WI38 (cell line): ENCODE measurements at regions not wholly inside any gene's neighbourhood (a gene's known extent, or its start where the extent isn't known, plus 50 kb on each side); places are given as distances from the start of the nearest gene placed in this dataset.

Experiments used
- H3K4me3 ChIP-seq: 2 replicates; pipeline ENCODE4 v1.5.1; 2011; ENCODE audit warnings: low read depth, mild to moderate bottlenecking, control low read depth, low read length
- TF ChIP-seq, protein P1 (sequence below): IDR thresholded peaks from 2 replicates; pipeline ENCODE4 v1.5.1; 2012; ENCODE audit warnings: low read depth, mild to moderate bottlenecking, control low read depth, low read length

- TF ChIP-seq, protein P1, sequence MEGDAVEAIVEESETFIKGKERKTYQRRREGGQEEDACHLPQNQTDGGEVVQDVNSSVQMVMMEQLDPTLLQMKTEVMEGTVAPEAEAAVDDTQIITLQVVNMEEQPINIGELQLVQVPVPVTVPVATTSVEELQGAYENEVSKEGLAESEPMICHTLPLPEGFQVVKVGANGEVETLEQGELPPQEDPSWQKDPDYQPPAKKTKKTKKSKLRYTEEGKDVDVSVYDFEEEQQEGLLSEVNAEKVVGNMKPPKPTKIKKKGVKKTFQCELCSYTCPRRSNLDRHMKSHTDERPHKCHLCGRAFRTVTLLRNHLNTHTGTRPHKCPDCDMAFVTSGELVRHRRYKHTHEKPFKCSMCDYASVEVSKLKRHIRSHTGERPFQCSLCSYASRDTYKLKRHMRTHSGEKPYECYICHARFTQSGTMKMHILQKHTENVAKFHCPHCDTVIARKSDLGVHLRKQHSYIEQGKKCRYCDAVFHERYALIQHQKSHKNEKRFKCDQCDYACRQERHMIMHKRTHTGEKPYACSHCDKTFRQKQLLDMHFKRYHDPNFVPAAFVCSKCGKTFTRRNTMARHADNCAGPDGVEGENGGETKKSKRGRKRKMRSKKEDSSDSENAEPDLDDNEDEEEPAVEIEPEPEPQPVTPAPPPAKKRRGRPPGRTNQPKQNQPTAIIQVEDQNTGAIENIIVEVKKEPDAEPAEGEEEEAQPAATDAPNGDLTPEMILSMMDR, result no peak
- no peak overlapping the region for H3K4me3 ChIP-seq
Measured at GRCh38 chr22:48939441-48940265, 888.0 kb downstream of the BRD1 start.

GRCh38 chr22:48938741-48939140 lies 888.9 kb downstream of the BRD1 start:
- TF ChIP-seq, protein P1, result no peak
- H3K4me3 ChIP-seq, result no peak overlapping the region

GRCh38 chr22:48937032-48937639 lies 890.5 kb downstream of the BRD1 start:
- no peak overlapping the region for H3K4me3 ChIP-seq
- TF ChIP-seq, protein P1, result no peak

GRCh38 chr22:48936391-48936790 lies 891.3 kb downstream of the BRD1 start:
- no peak overlapping the region for H3K4me3 ChIP-seq
- TF ChIP-seq, protein P1, result no peak

DNA sequence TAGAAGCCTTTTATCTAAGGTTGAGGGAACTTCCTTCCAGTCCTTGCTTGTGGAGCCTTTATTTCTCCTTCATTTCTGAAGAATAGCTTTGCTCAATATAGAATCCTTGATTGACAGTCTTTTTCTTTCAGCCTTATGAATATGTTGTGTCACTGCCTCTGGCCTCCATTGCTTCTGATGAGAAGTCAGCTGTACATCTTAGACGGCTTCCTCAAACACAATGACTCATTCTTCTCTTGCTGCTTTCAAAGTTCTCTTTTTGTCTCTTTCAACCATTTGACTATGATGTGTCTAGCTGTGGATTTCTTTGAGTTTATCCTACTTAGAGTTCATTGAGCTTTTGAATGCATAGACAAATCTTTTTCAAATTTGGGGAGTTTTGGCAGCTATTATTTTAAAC lies 893.2 kb downstream of the BRD1 start:
- TF ChIP-seq, protein P1, result no peak
- H3K4me3 ChIP-seq, result no peak overlapping the region

DNA sequence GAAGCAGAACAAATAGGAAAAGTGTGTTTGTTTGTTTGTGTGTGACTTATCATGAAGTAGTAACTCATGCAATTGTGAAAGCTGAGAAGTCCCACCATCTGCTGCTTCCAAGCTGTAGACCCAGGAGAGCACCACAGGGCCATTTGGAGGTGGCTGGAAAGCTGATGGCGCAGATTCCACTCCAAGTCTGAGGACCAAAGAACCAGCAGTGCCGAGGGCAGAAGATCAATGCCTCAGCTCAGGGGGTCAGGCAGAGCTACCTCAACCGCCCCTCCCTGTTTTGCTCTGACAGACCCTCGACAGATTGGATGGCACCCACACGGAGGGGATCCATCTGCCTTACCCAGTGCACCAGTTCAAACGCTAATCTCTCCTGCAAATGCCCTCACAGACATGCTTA lies 896.2 kb downstream of the BRD1 start:
- H3K4me3 ChIP-seq, result no peak overlapping the region
- TF ChIP-seq, protein P1, result no peak

GRCh38 chr22:48929276-48929790 lies 898.3 kb downstream of the BRD1 start:
- H3K4me3 ChIP-seq, result no peak overlapping the region
- TF ChIP-seq, protein P1, result no peak
